HEK293 (cell line): ENCODE measurements at regions not wholly inside any gene's neighbourhood (a gene's known extent, or its start where the extent isn't known, plus 50 kb on each side); places are given as distances from the start of the nearest gene placed in this dataset.

Experiments
- CTCF ChIP-seq: fragments of 450-650 bp; formaldehyde crosslinking; IDR thresholded peaks from 2 replicates; pipeline ENCODE4 v1.5.1; 2016; ENCODE audit warnings: missing biosample characterization, missing genetic modification characterization
- IKZF3 ChIP-seq: fragments of 450-650 bp; IDR thresholded peaks from 2 replicates; pipeline ENCODE4 v1.5.0; 2018; ENCODE audit warnings: missing biosample characterization, mild to moderate bottlenecking, missing genetic modification characterization, moderate library complexity
- PATZ1 ChIP-seq: fragments of 450-650 bp; formaldehyde crosslinking; IDR thresholded peaks from 2 replicates; pipeline ENCODE4 v1.5.1; 2016; ENCODE audit warnings: missing biosample characterization, missing genetic modification characterization
- PRDM4 ChIP-seq: fragments of 450-650 bp; formaldehyde crosslinking; IDR thresholded peaks from 2 replicates; pipeline ENCODE4 v1.5.1; 2017; ENCODE audit warnings: missing biosample characterization, missing genetic modification characterization
- ZBTB48 ChIP-seq: fragments of 450-650 bp; formaldehyde crosslinking; IDR thresholded peaks from 2 replicates; pipeline ENCODE4 v1.5.1; 2016; ENCODE audit warnings: missing biosample characterization, missing genetic modification characterization
- ZBTB8A ChIP-seq: fragments of 450-650 bp; formaldehyde crosslinking; IDR thresholded peaks from 2 replicates; pipeline ENCODE4 v1.5.1; 2016; ENCODE audit warnings: missing biosample characterization, missing genetic modification characterization
- ZNF221 ChIP-seq: fragments of 450-650 bp; formaldehyde crosslinking; IDR thresholded peaks from 2 replicates; pipeline ENCODE4 v1.5.1; 2017; ENCODE audit warnings: missing biosample characterization, missing genetic modification characterization, borderline replicate concordance
- ZNF274 ChIP-seq, 2 experiments: fragments of 200-500 bp in 1 of 2; fragments of 450-650 bp in 1 of 2; sonication (Bioruptor generic) in 1 of 2; formaldehyde crosslinking in 1 of 2; IDR thresholded peaks; 2 replicates each; pipeline versions ENCODE4 v1.5.1 to v1.6.1; 2014 to 2016; ENCODE audit warnings: borderline replicate concordance in 1 of 2, inconsistent platforms in 1 of 2, low read length in 1 of 2, missing biosample characterization in 1 of 2, missing genetic modification characterization in 1 of 2
- ZNF416 ChIP-seq: fragments of 450-650 bp; formaldehyde crosslinking; IDR thresholded peaks from 2 replicates; pipeline ENCODE4 v1.5.1; 2016; ENCODE audit warnings: missing biosample characterization, missing genetic modification characterization
- ZNF747 ChIP-seq: fragments of 450-650 bp; formaldehyde crosslinking; IDR thresholded peaks from 2 replicates; pipeline ENCODE4 v1.5.1; 2016; ENCODE audit warnings: missing biosample characterization, missing genetic modification characterization
- ZNF76 ChIP-seq: fragments of 450-650 bp; formaldehyde crosslinking; IDR thresholded peaks from 2 replicates; pipeline ENCODE4; 2016; ENCODE audit warnings: low read depth, missing biosample characterization, missing genetic modification characterization, borderline replicate concordance

GRCh38 chr2:58607448-58607847, 366.3 kb upstream of the FANCL start:
- TF ChIP-seq CTCF: no peak
- TF ChIP-seq IKZF3 (tag by site-specific recombination): no peak
- TF ChIP-seq ZNF274 (IDR thresholded peaks at IDR 0.05; ENCODE audit: low read length): no peak
- no peak for TF ChIP-seq ZNF274 (tag by site-specific recombination; IDR thresholded peaks at IDR 0.05; ENCODE audit: borderline replicate concordance)
- TF ChIP-seq ZBTB48: no peak
- TF ChIP-seq PRDM4 (tag by site-specific recombination): no peak
- no peak for TF ChIP-seq ZNF416
- no peak for TF ChIP-seq ZNF221 (tag by site-specific recombination)
- no peak for TF ChIP-seq PATZ1
- TF ChIP-seq ZNF747 (tag by site-specific recombination): no peak
- TF ChIP-seq ZBTB8A (tag by site-specific recombination): no peak
- no peak for TF ChIP-seq ZNF76 (tag by site-specific recombination)
